GM21526 (cell line): ENCODE measurements at regions not wholly inside any gene's neighbourhood (a gene's known extent, or its start where the extent isn't known, plus 50 kb on each side); places are given as distances from the start of the nearest gene placed in this dataset.
"Not testable (repeated sequence)": the region's sequence is repeated elsewhere in the genome, so short reads cannot be mapped to it uniquely, and the experiment has no call there.

ENCODE experiments used
- ATAC-seq: cut with Tn5 transposase; IDR thresholded peaks from one replicate; pipeline ENCODE4 v1.9.1; 2021; ENCODE audit warnings: moderate library complexity; ENCODE audit not compliant: unreplicated experiment, low FRiP score

DNA sequence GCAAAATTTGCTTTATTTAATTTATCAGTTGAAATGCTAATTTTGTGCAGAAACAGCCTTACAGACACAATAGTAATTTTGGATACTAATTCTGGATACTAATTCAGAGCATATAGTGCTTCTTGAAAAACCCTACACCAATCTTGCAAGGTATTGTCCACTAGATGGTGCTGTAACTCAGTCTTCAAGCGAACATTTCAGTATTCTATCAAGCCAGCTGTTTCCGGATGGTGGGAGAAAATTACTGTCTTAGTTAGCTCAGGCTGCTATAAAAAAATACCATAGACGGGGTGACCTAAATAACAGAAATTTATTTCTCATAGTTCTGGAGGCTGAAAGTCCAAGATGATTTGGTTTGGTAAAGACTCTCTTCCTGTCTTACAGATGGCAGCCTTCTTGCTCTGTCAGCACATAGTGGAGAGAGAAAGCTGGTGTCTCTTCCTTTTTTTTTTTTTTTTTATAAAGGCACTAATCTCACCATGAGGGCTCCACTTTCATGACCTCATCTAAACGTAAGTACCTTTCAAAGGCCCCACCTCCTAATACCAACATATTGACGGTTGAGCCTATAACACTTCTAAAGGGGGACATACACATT, 1306.5 kb upstream of the CDH9 start:
- ATAC-seq, result no peak

DNA sequence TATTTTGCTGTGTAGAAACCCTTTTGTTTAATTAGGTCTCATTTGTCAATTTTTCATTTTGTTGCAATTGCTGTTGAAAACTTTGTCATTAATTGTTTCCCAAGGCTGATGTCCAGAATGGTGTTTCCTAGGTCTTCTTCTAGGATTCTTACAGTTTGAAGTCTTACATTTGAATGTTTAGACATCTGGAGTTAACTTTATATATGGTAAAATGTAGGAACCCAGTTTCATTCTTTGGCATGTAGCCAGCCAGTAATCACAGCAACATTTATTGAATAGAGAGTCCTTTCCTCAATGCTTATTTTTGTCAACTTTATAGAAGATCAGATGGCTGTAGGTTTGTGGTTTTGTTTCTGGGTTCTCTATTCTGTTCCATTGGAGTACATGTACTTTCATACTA, 1290.8 kb upstream of the CDH9 start:
- no peak for ATAC-seq

DNA sequence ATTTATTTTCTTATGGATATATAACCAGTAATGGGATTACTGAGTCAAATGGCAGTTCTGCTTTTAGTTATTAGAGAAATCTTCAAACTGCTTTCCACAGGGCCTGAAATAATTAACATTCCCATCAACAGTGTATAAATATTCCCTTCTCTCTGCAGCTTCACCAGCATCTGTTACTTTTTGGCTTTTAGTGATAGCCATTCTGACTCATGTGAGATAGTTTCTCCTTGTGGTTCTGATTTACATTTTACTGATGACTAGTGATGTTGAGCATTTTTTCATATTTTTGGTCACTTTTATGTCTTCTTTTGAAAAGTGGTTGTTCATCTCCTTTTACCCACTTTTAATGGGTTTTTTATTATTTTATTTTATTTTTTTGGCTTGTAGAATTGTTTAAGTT, 1290.3 kb upstream of the CDH9 start:
- no peak for ATAC-seq

DNA sequence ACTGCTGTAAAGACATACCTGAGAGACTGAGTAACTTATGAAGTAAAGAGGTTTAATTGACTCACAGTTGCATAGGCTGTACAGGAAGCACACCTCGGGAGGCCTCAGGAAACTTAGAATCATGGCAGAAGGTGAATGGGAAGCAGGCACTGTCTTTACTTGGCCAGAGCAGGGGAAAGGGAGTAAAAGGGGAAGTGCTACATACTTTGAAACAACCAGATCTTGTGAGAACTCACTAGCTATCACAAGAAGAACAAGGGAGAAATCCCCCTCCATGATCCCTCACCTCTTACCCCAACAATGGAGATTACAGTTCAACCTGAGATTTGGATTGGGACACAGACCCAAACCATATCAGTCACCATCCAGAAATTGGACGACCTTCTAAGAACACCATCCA, 1285.8 kb upstream of the CDH9 start:
- ATAC-seq, result no peak

DNA sequence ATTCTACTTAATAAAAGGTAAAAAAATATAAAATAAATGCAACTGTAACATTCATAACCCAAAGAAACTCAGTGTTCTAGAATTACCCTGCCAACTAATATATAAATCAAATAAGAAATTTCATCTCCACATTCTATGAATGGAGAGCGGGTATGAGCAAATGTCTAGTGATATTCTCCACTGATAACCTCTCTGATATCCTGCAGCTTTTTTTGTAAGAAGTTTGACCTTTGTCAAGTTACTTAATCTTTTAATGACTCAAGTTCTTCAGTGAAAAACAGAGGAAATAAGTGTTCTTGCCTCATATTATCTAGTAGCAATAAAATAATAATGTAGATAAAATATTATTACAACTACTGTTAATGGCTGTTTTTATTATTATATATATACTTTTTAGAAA, 1275.6 kb upstream of the CDH9 start:
- no peak for ATAC-seq

DNA sequence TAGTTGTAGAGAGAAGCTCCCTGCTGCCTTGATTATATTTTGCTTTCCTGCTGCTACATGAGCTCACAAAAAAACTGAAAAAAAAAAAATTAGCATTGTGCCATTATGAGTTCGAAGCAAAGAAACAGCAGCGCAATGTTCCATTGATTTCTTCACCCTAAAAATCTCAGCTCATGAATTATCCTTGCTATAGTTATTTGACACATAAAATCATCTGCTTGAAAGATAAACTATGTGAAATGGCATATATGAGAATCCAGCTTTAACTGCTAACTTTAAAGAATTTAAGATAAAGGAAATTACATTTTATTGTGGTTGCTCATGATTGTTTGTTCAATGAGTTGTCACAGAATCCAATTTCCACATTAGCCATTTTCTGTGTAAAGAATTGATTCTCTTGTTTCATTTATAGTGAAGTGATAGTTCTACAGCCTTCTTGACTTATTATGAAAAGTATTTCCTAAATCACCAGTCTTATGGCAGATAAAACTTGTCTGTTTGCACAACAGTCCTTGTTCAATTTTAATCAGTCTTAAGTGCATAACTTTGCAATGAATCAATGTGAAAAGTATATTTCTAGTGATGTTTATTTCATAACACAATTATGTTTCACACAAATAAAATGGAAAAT, 1275.0 kb upstream of the CDH9 start:
- no peak for ATAC-seq

DNA sequence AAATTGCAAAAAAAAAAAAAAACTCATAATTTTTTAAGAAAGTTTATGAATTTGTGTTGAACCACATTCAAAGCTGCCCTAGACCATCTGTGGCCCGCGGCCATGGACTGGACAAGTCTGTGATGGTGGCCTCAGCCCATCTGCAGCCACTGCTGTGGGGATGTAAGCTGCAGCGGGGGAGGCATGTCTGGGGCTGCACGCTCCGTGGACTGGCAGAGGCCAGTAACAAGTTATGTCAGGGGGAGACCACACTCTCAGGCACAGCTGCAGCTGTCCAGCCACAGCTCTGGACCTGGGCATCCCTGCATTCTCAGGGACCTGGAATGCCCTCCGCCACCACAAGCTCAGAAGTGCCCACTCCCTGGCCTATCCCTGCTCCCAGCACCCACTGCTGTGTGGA, 1272.3 kb upstream of the CDH9 start:
- ATAC-seq, result no peak

DNA sequence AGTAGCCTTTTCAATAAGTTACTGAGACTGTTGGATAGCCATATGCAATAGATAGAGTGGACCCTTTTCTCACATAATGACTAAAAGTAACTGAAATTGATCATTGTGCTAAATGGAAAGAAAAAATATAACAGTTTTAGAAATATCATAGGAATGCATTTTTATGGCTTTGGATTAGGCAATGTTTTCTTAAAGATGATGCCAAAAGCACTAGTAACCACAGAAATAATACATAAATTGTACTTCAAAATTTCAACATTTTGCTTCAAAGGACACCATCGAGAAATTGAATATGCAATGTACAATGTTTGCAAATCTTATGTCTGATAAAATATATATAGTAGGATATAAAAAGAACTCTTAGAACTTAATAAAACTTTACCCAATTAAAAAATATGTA, 1267.5 kb upstream of the CDH9 start:
- no peak for ATAC-seq

DNA sequence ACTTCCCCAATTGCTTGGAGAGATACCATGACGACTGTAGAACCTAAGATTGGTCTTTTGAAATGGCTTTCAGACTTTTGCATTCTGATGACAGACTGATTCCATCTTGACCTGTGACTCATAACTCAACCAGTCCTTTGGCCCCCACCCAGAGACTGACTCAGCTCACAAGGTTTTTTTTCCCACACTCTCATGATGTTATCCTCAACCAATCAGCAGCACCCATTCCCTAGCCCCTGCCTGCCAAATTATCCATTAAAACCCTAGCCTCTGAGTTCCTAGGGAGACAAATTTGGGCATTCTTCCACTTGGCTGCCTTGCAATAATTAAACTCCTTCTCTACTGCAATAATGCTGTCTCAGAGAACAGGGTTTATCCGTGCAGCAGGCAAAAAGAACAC, 1263.3 kb upstream of the CDH9 start:
- ATAC-seq, result no peak

DNA sequence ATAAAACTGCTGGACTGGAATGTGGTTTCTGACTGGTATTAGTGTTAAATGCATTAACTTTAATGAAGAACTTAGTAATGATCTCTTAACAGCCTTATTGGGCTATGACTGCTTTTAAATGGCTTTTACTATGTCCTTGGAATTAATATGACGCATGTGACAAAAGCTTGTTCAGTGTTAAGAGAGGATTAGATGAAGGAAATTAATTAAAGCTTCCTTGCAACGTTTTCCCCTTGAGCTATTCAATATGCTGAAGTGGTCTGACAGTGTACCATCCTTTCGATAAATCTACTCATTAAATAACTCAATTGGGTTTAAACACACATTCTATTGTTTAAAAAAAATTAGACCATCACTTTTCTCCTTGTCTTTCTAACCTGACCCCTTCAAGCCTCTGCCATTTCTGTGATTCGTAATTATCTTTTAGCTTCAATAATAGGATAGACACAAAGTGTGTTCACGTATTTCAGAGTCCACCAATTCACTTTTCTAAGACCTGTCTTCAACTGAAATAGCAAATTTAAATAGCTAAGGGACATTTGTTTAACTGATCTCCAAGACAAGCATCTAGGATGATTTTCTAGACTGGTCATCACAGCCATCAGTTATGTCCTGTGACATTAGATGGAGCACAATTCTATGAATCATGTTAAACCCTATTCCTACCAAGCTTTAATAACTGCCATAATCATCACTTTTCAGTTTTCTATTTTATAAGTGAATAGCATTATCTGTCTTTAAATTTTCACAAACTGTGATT, 1258.0 kb upstream of the CDH9 start:
- ATAC-seq, result no peak

DNA sequence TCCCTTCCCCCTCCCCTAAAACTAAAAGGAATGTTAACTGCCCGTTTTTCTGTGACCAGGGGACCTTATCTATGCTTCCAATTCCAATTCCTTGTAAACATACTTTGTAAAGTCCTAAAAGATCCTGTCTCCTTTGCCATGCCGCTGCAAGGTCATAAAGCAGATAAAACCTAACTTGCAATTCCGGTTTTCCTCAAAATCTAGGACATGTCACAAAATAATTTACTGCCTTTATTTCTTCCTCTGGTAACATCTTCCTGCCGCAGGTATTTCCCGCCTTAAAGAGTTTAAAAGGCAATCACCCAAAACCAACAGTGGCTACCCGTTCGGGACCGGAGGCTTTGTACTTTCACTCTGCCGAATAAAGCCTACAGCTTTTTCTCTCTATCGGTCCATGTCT, 1248.6 kb upstream of the CDH9 start:
- ATAC-seq, result not testable (repeated sequence)

DNA sequence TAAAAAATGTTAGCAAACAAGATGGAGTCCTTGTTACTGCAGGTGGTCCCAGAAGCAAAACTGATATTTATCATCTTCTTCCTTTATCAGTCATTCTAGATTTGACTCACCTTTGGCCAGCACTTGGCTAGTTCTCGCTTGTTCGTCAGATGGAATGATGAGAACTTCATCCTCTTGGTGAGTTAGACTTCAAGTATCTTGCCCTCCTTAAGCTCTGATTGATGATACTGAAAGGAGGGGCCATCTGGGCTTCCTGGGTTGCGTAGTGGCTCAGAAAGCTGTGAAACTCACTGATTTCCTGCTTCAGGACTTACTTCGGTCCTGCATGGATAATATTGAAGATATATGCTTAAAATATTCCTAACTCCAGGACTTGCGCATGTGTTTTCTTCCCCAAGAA, 1248.2 kb upstream of the CDH9 start:
- ATAC-seq, result no peak

DNA sequence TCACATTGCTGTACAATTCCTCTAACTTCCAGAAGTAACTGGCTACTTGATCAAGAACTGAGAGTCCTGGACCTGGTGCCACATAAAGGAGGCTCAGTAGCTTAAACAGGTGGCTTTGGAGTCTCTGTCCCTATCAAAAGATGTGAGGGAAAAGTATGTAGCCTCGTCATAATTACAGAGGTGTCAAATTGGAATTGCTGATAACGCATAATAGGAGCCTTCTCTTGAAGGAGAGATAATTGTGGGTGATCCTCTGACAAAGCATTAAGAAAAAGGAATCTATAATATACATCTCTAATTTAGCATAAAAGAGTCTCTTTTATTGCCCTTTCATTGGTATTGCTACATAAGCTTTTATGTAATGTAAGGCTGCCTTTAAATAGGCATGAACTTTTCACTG, 1246.4 kb upstream of the CDH9 start:
- ATAC-seq, result no peak

DNA sequence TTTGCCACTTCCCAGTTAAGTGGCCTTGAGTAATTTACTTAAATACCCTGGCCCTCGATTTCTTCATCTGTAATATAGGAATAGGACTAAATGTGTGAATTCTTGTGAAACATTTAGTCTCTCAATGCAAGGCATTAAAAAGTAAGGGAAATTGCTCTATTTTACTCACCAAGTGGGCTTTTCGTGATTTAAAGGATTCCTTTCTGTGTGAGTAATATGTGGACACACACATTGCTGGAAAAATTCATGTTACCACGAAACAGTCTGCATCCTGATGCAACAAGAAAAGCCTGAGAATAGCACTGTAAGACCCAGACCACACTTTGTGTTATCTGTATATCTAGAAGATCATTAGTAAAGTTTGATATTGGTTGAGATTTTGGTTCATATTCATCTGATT, 1243.0 kb upstream of the CDH9 start:
- ATAC-seq, result no peak

DNA sequence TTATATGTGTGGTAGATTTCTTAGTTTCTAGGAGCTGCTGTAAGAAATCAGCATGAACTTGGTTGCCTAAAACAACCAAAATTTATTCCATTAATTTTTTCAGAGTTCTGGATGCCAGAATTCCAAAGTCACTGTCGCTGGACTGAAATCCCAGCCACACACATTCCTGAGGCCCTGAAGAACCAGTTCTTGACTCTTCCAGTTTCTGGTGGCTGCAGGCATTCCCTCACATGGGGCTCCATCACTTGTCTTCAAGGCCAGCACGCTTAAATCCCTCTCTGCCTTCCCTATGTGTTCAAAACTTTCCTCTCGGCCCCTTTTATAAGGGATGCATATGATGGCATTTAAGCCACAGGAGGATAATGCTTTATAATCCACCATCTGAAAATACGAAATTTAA, 1237.5 kb upstream of the CDH9 start:
- ATAC-seq, result no peak

DNA sequence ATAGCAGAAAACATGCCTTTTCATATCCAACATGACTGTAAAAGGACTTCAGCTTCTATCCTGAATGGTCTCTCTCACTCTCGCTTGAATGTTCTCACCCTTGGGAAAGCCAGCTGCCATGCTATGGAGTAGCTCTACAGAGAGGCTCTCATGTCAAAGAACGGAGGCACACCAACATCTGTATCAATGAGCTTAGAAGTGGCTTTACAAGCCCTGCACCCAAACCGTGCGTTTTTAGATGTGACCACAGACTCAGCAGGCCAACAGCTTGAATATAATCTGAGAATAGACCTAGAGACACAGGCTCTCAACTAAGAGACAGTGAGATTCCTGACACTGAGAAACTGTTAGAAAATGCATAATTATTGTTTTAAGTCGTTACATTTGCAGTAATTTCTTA, 1231.6 kb upstream of the CDH9 start:
- no peak for ATAC-seq

DNA sequence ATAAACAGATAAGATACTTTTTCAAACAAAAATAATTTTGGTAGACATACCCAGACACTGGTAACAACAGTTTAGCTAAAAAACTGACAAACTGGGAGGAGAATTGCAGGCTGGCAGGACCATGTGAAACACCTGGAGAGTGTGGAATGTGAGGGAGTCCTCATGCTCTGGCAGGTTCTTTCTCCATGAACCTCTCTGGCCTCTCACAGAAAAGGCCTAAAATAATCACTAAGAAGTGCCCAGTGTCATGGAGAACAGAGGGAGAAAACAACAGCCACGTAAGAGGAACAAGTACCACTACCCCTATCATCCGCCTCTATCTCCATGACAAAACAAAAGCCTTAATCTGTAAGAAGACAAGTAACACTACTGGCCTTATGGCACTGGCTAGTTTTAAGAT, 1227.5 kb upstream of the CDH9 start:
- no peak for ATAC-seq

DNA sequence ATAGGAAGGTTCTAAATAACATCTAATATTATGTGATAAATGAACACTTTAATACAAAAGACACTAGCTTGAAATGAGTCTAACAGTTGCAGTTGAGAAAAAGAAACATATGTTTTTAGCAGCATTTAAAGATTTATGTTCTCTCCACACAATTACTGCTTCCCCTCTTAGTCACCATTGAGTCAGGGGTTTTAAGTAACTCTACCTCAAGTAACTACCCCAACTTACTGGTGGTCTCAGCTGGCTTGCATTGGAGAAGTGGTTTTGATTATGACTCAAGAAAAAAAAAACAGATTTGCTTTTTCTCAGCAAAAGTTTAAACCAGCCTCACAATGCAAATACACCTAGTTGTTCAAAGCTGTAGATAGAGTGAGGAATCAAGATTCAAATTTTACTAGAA, 1216.5 kb upstream of the CDH9 start:
- ATAC-seq, result no peak

DNA sequence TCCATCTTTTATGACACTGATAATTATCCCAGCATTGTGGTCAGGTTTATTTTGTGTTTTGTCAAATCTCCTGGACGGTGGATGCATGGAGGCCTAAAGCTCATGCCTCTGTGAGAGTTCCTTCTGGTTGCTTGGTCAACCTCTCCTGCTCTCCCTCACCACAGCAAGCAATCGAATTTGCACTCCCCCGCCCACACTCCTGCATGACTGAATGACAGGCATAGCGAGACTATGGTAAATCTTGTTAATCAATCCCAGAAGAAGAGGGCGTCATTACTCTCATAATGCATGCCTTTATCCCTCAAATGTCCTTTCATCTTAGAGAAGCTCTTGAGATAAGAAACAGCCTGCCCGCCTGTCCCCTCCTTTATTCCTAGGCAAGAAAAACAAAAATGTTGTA, 1215.0 kb upstream of the CDH9 start:
- no peak for ATAC-seq

DNA sequence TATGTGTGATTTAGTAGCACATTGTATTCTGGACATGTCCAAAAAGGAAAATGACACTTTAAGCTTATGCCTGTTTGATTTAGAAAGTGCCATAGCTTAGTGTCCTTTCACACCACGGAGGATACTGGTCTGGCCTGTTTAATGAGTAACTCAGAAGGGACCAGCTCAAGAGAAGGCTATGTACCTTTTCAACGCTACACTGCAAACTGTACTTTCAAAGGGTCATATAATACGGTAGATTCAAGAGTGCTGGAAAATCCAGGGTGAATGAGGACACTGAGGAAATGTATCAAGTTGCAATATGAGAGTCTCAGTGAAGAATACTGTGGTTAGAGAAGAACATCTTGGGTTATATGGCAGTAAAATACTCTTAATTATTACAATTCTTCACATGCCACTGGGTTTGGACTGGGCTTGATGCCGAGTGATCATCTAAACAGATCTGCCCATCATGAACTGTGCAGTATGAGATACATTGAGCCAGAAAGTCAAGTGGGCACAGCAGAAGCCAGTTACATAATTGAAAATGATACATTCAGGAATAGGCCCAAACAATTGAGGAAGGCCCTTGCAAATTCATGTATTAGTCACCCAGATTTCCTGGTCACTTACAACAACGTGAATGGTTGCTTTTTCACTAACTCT, 1211.5 kb upstream of the CDH9 start:
- ATAC-seq, result no peak

DNA sequence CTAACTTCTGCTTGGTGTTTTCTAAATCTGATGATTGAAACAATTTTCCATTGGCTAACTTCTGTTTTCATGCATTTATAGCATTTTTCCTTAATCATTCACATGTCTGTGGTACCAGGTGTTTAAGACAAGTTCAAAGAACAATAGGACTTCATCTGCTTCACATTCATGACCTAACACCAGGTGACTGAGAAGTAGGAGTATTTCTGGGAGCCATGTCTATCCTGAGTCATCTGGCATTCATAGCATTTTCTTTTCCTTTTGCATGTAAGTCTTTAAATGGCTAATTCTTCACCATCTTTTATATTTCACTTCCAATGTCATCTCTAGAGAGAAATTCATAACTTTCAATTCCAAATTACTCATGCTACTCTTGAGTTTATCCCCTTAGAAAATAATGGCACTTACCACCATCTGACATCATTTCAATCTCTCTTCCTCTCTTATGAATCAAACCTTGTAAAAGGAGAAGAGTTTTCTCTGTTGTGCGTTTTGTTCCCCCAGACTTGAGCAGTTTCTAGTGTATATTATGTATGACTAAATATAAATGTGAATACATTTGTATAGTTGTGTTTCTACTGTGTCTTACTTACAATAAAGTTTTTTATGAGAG, 1196.1 kb upstream of the CDH9 start:
- ATAC-seq, result no peak
